GM18508 (cell line): ENCODE measurements at regions not wholly inside any gene's neighbourhood (a gene's known extent, or its start where the extent isn't known, plus 50 kb on each side); places are given as distances from the start of the nearest gene placed in this dataset.

ENCODE experiments used
- ATAC-seq: cut with Tn5 transposase; IDR thresholded peaks from one replicate; pipeline ENCODE4 v1.9.1; 2021; ENCODE audit warnings: moderate number of reproducible peaks; ENCODE audit not compliant: insufficient read depth, unreplicated experiment

- ATAC-seq: no peak
Measured at GRCh38 chr17:413706-414380, 61.2 kb upstream of the RPH3AL start.

- ATAC-seq: no peak
Measured at GRCh38 chr17:413016-413350, 60.4 kb upstream of the RPH3AL start.

DNA sequence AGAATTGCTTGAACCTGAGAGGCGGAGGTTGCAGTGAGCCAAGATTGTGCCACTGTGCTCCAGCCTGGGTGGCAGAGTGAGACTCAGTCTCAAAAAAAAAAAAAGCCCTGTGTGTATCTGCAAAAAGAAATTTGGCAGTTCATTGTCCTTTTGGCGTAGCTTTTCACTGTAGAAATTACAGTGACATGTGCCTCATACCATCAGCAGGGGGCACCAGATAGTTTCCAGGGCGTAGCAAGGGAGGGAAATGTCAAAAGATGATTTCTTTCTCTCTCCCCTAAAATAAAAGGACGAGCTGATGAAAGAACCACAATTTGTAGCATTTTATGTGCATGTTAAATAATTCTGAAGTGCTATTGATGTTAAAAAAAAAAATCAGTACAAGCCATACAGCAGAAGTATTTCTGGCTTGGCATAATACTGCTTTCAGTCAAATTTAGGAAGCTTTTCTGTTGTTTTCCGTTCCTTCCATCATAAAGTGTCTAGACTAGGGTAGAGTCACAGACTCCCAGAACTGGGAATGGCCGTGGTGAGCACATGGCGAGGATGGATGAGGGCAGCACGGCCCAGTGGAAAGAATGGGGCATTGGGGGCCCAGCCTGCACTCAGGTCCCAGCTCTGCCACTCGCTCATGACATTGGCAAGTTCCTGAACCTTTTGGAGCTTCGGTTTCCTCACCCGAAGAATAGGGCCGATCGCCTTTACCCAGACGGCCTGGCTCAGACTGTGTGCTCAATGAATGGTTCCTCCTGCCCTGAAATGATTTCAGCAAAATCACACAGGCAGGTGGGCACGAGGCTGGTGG, 59.8 kb upstream of the RPH3AL start:
- no peak for ATAC-seq

GRCh38 chr17:411421-412120, 59.0 kb upstream of the RPH3AL start:
- no peak for ATAC-seq

DNA sequence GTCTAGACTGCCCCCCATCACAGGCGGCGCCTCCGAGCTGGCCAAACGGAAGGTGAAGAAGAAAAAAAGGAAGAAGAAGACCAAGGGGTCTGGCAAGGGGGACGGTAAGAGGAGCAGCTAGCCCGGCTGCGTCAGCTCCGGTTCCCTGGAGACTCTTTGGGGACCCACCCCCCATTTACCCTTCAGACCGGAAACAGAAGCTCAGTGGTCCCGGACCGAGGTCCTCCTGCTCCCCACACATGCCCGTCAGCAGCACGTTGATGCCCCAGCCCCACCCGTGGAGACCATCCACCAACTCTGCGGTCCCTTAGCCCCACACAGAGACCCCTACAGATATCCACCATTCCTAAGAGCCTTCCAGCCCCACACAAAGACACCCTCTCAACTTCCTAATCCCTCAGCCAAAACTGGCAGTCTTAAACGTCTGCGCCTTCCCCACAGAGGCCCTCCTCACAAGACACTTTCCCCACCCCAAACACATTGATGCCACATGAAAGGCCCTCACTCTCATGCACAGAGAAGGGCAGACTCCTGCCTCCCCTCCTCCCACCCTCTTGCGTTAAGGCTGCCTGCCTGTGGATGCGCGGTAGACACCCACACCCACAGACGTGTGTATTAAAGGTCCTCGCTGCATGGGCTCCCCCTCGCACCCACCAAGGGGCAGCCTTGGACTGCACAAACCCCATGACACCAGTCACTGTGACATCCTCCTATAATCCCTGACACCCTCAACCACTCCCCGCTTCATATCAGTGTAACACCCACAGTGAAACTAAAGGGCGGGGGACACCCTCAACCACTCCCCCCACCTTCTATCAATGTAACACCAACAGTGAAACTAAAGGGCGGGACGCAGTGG, 58.2 kb upstream of the RPH3AL start:
- no peak for ATAC-seq

DNA sequence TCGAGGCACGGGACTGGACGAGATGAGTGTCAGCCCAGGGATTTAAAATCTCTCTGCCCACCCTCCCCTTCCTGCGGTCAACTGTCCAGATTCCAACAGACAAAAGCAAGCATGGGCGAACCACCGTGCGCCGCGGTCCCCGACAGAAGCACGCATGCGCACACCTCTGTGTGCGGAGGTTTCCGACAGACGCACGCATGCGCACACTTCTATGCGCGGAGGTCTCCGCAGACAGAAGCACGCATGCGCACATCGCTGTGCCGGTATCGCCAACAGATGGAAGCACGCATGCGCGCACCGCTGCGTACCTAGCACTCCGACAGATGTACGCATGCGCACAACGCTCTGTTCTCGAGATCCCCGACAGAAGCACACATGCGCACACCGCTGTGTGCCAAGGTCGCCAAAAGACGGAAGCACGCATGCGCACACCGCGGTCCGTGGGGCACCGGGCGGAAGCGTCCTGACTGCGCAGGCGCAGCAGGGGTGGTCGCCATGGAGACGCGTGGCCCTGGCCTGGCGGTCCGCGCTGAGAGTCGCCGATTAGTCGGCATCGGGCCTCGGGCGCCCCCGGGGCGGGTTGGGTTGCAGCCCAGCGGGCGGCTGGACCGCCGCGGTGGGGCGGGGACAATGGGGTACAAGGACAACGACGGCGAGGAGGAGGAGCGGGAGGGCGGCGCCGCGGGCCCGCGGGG, 57.4 kb upstream of the RPH3AL start:
- peak; percentile 49 for ATAC-seq

DNA sequence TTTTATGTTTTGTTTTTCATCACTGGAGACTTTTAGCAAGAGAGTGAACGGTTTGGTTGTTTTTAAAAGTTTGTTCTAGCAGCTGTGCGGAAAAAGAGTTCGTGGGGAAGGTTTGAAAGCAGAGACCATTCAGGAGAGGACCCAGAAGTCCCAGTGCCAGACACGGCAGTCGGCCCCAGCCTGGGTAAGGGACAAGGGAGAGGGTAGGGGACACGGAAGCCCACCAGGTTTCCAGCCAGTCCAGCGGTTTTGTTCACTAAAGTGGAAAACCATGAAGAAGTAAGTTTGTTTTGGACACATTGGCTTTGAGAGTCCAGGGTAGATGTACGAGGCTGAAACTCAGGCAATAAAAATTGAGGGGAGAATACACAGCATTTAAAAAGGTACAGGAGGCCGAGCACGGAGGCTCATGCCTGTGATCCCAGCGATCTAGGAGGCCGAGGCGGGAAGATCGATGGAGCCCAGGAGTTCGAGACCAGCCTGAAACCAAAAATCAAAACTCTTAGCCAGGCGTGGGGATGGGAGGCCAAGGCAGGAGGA, 56.8 kb upstream of the RPH3AL start:
- ATAC-seq: no peak

DNA sequence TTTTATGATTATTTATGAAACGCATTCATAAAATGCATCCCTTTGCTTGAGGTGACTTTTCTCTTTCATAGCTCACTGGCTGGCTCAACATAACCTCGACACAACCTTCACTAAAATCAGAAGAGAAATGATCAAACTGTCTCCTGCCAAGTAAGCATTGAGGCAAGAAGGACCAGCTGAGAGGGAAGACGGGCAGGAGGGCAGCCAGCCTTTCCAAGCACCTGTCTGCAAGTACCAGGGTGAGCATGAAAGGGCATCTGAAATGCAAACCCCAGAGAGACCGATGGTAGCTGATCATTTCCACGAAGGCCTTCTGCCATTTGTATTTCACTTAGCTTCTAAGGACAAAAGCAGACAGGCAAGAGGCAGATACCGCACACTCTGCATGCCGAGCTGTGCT, 52.1 kb upstream of the RPH3AL start:
- ATAC-seq: no peak
